GM06990 (cell line): ENCODE measurements at regions not wholly inside any gene's neighbourhood (a gene's known extent, or its start where the extent isn't known, plus 50 kb on each side); places are given as distances from the start of the nearest gene placed in this dataset.

ENCODE experiments used
- DNase-seq: peaks from one replicate; pipeline ENCODE4 v3.0.0-alpha.2; 2011; ENCODE audit not compliant: insufficient read length; ENCODE audit errors: extremely low read depth
- H3K27me3 ChIP-seq: replicated peaks from 2 replicates; pipeline ENCODE4 v1.6.0; 2011; ENCODE audit warnings: low read length; ENCODE audit not compliant: control insufficient read depth, insufficient read depth
- H3K36me3 ChIP-seq: 2 replicates; pipeline ENCODE4 v1.5.1; 2011; ENCODE audit warnings: low read length; ENCODE audit not compliant: control insufficient read depth, insufficient read depth
- H3K4me3 ChIP-seq: replicated peaks from 2 replicates; pipeline ENCODE4 v1.5.1; 2011; ENCODE audit warnings: low read depth, mild to moderate bottlenecking, control low read depth, low read length
- TF ChIP-seq, protein P1 (sequence below): IDR thresholded peaks from 2 replicates; pipeline ENCODE4 v1.5.1; 2011; ENCODE audit warnings: low read length, control low read depth, mild to moderate bottlenecking, inconsistent platforms; ENCODE audit not compliant: insufficient read depth, poor library complexity, severe bottlenecking

DNA sequence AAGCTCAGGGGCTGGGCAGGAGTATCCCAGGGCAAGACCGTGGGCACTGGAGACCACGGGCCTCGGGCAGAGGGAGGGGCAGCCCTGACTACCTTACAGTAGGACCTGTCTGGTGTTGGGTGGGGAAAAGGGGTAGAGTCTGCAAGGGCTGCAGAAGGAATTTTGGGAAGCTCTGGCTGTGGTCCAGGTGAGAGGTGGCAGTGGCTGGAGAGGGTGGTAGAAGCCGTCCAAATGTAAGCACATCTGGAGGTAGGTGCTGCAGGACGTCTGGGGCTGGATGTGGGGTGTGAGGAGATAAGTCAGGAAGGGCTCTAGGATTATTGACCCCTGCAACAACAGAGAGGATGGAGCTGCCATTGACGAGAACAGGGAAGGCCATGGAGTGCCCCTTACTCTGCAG, 486.7 kb downstream of the EIPR1 start:
- no peaks in the 10 kb centered on the region; the same call in 1 of the 2 replicates for H3K27me3 ChIP-seq
- no peak for DNase-seq
- no peaks in the 10 kb centered on the region for H3K36me3 ChIP-seq
- TF ChIP-seq, protein P1, sequence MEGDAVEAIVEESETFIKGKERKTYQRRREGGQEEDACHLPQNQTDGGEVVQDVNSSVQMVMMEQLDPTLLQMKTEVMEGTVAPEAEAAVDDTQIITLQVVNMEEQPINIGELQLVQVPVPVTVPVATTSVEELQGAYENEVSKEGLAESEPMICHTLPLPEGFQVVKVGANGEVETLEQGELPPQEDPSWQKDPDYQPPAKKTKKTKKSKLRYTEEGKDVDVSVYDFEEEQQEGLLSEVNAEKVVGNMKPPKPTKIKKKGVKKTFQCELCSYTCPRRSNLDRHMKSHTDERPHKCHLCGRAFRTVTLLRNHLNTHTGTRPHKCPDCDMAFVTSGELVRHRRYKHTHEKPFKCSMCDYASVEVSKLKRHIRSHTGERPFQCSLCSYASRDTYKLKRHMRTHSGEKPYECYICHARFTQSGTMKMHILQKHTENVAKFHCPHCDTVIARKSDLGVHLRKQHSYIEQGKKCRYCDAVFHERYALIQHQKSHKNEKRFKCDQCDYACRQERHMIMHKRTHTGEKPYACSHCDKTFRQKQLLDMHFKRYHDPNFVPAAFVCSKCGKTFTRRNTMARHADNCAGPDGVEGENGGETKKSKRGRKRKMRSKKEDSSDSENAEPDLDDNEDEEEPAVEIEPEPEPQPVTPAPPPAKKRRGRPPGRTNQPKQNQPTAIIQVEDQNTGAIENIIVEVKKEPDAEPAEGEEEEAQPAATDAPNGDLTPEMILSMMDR = no peak
- no peak overlapping the region for H3K4me3 ChIP-seq

DNA sequence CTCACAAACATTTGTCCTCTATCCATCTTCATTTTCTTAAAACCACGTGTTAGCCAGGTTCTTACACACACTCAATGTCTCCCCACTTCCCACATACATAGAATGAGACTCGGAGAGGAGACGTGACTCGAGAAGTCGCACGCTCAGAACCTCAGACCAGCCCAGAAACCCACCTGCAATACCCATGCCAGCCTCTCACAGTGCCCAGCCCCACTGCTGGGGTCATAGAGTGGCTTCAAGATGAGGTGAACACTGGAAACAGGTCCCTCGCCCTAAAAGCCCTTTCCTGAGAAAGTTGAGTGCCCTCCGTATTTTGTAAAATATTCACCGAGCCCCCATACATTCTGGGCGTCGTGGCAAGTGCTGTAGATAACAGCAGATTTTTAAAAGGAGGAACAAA, 487.4 kb downstream of the EIPR1 start:
- TF ChIP-seq, protein P1 = no peak
- DNase-seq = no peak
- H3K27me3 ChIP-seq = no peaks in the 10 kb centered on the region; the same call in 1 of the 2 replicates
- H3K4me3 ChIP-seq = no peak overlapping the region
- H3K36me3 ChIP-seq = no peaks in the 10 kb centered on the region

DNA sequence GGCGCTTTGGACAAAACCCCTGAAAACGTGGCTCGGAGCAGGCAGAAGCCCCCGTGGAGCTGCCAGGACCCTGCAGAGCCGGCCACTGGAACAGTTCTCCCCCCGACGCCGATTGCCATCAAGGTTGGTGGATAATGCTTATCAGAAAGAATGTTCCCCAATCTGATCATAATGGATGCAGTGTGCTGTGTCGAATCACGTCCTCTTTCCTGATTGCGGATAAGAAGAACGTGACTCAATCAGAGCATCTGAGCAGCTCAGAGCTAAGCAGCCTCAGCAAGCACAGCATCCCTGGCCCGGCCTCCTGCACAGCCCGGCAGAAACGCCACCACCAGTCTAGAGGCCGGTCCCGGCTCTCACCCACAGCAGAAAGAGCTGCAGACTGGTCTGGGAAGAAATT, 488.0 kb downstream of the EIPR1 start:
- Histone ChIP-seq H3K36me3 (no peaks in the 10 kb centered on the region), H3K4me3 (no peak overlapping the region), H3K27me3 (no peaks in the 10 kb centered on the region; the same call in 1 of the 2 replicates)
- TF ChIP-seq, protein P1 = no peak
- DNase-seq = no peak

DNA sequence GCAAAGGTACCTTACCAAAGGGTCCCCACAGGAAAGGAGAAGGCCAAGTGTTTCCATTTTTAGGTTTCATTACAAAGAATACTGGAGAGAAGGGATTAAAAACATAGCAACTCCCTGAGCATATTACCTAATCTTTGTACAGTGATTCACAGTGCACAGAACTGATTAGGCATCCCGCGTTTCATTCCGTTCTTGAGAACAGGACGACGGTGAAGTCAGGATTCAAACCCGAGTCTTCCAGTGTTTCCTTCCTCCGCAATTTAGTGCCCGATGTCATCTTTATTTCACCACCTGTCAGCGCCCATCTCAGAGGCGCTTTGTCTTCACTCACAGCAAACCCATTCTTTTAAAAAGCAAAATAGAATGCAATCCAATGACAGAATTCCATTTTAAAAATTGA, 488.5 kb downstream of the EIPR1 start:
- TF ChIP-seq, protein P1 = no peak
- Histone ChIP-seq H3K27me3 (no peaks in the 10 kb centered on the region; the same call in 1 of the 2 replicates), H3K4me3 (no peak overlapping the region), H3K36me3 (no peaks in the 10 kb centered on the region)
- DNase-seq = no peak

DNA sequence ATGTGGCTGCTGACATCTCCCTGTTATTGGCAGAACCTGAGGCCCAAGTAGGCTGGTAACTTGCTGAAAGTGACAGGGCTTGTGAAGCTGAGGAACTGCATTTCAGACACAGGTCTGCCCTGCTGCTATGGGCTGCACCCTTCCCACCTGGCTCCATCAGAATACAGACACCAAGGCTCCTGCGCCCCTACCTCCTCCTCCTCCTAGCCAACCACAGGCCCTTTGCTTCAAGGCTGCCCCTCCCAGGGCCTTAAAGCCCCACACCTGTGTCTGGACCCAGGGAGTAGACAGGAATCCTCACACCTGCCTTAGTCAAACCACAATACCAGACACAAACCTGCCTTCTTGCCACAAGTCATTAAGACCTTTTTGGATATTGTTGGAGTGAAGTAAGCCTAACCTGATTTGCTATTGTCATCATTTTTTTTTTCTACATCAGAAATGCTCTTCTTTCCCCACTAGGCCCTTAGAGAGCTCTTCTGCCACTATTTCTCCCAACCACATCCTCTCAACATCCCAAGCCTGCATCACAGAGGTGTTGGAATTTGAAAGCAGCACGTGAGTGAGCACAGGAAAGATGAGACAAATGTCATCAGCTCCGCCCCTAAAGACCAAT, 489.7 kb downstream of the EIPR1 start:
- no peak for DNase-seq
- TF ChIP-seq, protein P1 = no peak
- Histone ChIP-seq H3K27me3 (no peaks in the 10 kb centered on the region; the same call in 1 of the 2 replicates), H3K36me3 (no peaks in the 10 kb centered on the region), H3K4me3 (no peak overlapping the region)

DNA sequence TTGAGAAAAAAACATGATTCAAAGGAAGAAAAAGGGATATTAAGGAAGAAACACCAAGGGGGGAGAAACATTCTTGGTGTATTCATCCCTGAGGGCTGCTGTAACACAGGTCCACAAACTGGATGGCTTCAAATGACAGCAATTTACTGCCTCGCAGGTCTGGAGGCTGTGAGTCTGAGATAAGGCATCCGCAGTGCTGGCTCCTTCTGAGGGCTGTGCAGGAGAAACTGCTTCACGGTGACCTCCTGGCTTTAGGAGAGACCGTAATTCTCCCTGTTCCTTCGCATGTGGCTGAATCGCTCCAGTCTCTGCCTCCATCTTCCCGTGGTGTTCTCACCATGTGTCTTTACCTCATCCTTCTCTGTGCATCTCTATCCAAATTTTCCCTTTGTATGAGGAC, 490.7 kb downstream of the EIPR1 start:
- Histone ChIP-seq H3K4me3 (no peak overlapping the region), H3K36me3 (no peaks in the 10 kb centered on the region), H3K27me3 (no peaks in the 10 kb centered on the region; the same call in 1 of the 2 replicates)
- TF ChIP-seq, protein P1 = no peak
- DNase-seq = no peak
